HEK293T (cell line): ENCODE measurements at regions not wholly inside any gene's neighbourhood (a gene's known extent, or its start where the extent isn't known, plus 50 kb on each side); places are given as distances from the start of the nearest gene placed in this dataset.
A peak's percentile ranks its signal among the peaks of the same experiment; 100 is the strongest.

Experiments used
- CTCF ChIA-PET: fragments of 350-600 bp; formaldehyde crosslinking; extraction: SDS; loops from one replicate; lab custom pipeline; 2021; ENCODE audit warnings: antibody characterized with exemption, inconsistent platforms; lab: Yijun Ruan, JAX
- POLR2A ChIA-PET: fragments of 350-600 bp; formaldehyde crosslinking; extraction: SDS; loops from one replicate; lab custom pipeline; 2020; ENCODE audit warnings: antibody characterized with exemption, inconsistent platforms; lab: Yijun Ruan, JAX
- DNase-seq: peaks from one replicate; pipeline ENCODE4 v3.0.0; 2012; ENCODE audit warnings: mixed read lengths; ENCODE audit errors: extremely low spot score
- ARNT ChIP-seq: fragments of 450-650 bp; IDR thresholded peaks from 2 replicates; pipeline ENCODE4 v1.6.1; 2017; ENCODE audit warnings: mild to moderate bottlenecking
- BHLHE40 ChIP-seq: fragments of 450-650 bp; IDR thresholded peaks from 2 replicates; pipeline ENCODE4 v1.6.1; 2016; ENCODE audit warnings: mild to moderate bottlenecking, moderate library complexity, borderline replicate concordance
- CTBP1 ChIP-seq: fragments of 450-650 bp; IDR thresholded peaks from 2 replicates; pipeline ENCODE4 v1.6.1; 2016; ENCODE audit warnings: borderline replicate concordance
- ELF4 ChIP-seq: fragments of 450-650 bp; IDR thresholded peaks from 2 replicates; pipeline ENCODE4 v1.6.1; 2017; ENCODE audit warnings: antibody characterized with exemption
- FOXA1 ChIP-seq: fragments of 450-650 bp; IDR thresholded peaks from 2 replicates; pipeline ENCODE4 v1.6.1; 2016; ENCODE audit warnings: mild to moderate bottlenecking
- FOXK2 ChIP-seq: fragments of 450-650 bp; IDR thresholded peaks from 2 replicates; pipeline ENCODE4 v1.6.1; 2016; ENCODE audit warnings: mild to moderate bottlenecking
- FOXM1 ChIP-seq: fragments of 450-650 bp; IDR thresholded peaks from 2 replicates; pipeline ENCODE4 v1.6.1; 2017; ENCODE audit warnings: mild to moderate bottlenecking, borderline replicate concordance
- HDGF ChIP-seq: fragments of 450-650 bp; IDR thresholded peaks from 2 replicates; pipeline ENCODE4 v1.6.1; 2017; ENCODE audit warnings: antibody characterized with exemption, borderline replicate concordance
- L3MBTL2 ChIP-seq: fragments of 450-650 bp; conservative IDR thresholded peaks from 2 replicates; pipeline ENCODE4 v1.6.1; 2016; ENCODE audit warnings: mild to moderate bottlenecking
- LEF1 ChIP-seq: fragments of 450-650 bp; IDR thresholded peaks from 2 replicates; pipeline ENCODE4 v1.6.1; 2017; ENCODE audit warnings: mild to moderate bottlenecking, borderline replicate concordance
- NFRKB ChIP-seq: fragments of 450-650 bp; IDR thresholded peaks from 2 replicates; pipeline ENCODE4 v1.6.1; 2016; ENCODE audit warnings: mild to moderate bottlenecking, moderate library complexity
- SP1 ChIP-seq: fragments of 450-650 bp; IDR thresholded peaks from 2 replicates; pipeline ENCODE4 v1.6.1; 2017
- SUZ12 ChIP-seq: fragments of 450-650 bp; IDR thresholded peaks from 2 replicates; pipeline ENCODE4 v1.6.1; 2016; ENCODE audit warnings: mild to moderate bottlenecking
- TARDBP ChIP-seq: fragments of 450-650 bp; IDR thresholded peaks from 2 replicates; pipeline ENCODE4 v1.6.1; 2016
- ZNF384 ChIP-seq: fragments of 450-650 bp; IDR thresholded peaks from 2 replicates; pipeline ENCODE4 v1.6.1; 2016
- TF ChIP-seq, protein P1 (sequence below): fragments of 450-650 bp; IDR thresholded peaks from 2 replicates; pipeline ENCODE4 v1.6.1; 2016

GRCh38 chr15:58269455-58270414, 131.6 kb downstream of the AQP9 start:
- CTCF ChIA-PET = interaction anchor here (0.6 kb wide), 1 partner anchor 63 kb away, joined by 3 read pairs; no protein-coding TSS in a partner anchor
- POLR2A ChIA-PET = interaction anchor here (1.5 kb wide), 1 partner anchor 501 kb away, joined by 3 read pairs; the partner anchor contains the start of gene MINDY2
- TF ChIP-seq, protein P1, sequence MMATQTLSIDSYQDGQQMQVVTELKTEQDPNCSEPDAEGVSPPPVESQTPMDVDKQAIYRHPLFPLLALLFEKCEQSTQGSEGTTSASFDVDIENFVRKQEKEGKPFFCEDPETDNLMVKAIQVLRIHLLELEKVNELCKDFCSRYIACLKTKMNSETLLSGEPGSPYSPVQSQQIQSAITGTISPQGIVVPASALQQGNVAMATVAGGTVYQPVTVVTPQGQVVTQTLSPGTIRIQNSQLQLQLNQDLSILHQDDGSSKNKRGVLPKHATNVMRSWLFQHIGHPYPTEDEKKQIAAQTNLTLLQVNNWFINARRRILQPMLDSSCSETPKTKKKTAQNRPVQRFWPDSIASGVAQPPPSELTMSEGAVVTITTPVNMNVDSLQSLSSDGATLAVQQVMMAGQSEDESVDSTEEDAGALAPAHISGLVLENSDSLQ = no peak
- TF ChIP-seq SP1 (no peak), SUZ12 (no peak), LEF1 (no peak), L3MBTL2 (no peak), HDGF (no peak), BHLHE40 (no peak), NFRKB (no peak), ZNF384 (no peak), FOXA1 (no peak), TARDBP (no peak), ARNT (no peak), FOXK2 (no peak)

DNA sequence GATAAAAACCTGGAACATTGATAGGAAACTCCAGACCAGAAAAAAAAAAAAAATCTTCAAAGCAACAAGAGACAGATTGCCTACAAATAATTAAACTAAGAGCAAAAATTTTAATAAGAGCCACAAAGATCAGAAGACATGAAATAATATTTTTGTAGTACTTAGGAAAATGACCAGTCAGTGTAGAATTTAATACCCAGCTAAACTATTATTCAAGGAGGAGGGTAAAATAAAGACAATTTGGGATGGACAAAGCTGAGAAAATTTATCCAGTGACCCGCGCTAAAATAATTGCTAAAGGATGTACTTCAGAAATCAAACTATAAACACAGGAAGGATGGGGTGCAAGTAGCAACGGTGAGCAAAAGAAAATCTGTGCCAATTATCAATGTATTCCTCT, 133.2 kb downstream of the AQP9 start:
- TF ChIP-seq LEF1 = no peak
- TF ChIP-seq FOXA1 = no peak
- no peak for TF ChIP-seq TARDBP
- no peak for TF ChIP-seq ZNF384
- TF ChIP-seq ELF4 = no peak
- no peak for TF ChIP-seq HDGF
- no peak for TF ChIP-seq L3MBTL2
- TF ChIP-seq SP1 = no peak
- no peak for TF ChIP-seq NFRKB
- TF ChIP-seq BHLHE40 = no peak
- no peak for TF ChIP-seq FOXM1
- CTCF ChIA-PET = no interaction called here
- POLR2A ChIA-PET = interaction anchor here (0.6 kb wide), 1 partner anchor 19 kb away, joined by 3 read pairs; no protein-coding TSS in a partner anchor
- no peak for DNase-seq

More at GRCh38 chr15:58269455-58270414, 131.6 kb downstream of the AQP9 start:
- peak; percentile 13 for DNase-seq

GRCh38 chr15:58273104-58273503, 134.9 kb downstream of the AQP9 start:
- DNase-seq = no peak
- TF ChIP-seq, protein P1 = no peak
- TF ChIP-seq HDGF = no peak
- TF ChIP-seq SUZ12 = no peak
- TF ChIP-seq FOXK2 = no peak
- TF ChIP-seq LEF1 = no peak
- TF ChIP-seq FOXA1 = no peak
- TF ChIP-seq TARDBP = no peak
- TF ChIP-seq ARNT = no peak
- TF ChIP-seq SP1 = no peak
- no peak for TF ChIP-seq BHLHE40
- no peak for TF ChIP-seq ZNF384
- TF ChIP-seq L3MBTL2 = no peak
- TF ChIP-seq CTBP1 = no peak
- no peak for TF ChIP-seq NFRKB
- POLR2A ChIA-PET = no interaction called here
- CTCF ChIA-PET = no interaction called here

- POLR2A ChIA-PET = no interaction called here
- CTCF ChIA-PET = no interaction called here
- DNase-seq = no peak
- TF ChIP-seq LEF1 = no peak
Observed at GRCh38 chr15:58274885-58275284, 136.7 kb downstream of the AQP9 start.

DNA sequence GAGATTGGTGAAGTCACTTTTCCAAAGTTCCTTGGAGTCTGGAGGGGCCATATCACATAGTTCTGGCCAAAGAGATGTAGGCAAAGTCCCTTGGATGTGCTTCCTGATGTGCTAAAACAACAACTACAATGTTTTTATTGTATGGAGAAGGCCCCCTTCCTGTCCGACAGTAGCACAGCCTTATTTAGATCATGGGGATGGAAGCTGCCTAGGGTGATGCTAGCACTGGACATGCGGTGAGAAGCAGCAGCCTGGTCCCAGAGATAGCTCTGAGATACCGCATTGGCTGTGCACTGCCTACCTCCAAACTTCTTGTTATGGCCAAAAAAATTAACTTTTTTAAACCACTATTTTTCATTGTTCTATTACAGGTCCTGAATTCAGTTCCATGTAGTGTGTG, 137.6 kb downstream of the AQP9 start:
- CTCF ChIA-PET = no interaction called here
- POLR2A ChIA-PET = no interaction called here
- no peak for TF ChIP-seq FOXA1
- no peak for TF ChIP-seq ARNT
- no peak for TF ChIP-seq FOXK2
- TF ChIP-seq ELF4 = no peak
- no peak for TF ChIP-seq SP1
- TF ChIP-seq NFRKB = no peak
- TF ChIP-seq, protein P1 = no peak
- TF ChIP-seq TARDBP = no peak
- DNase-seq = no peak

- no peak for DNase-seq
- TF ChIP-seq HDGF (no peak), ZNF384 (no peak), TARDBP (no peak), L3MBTL2 (no peak), FOXK2 (no peak), FOXM1 (no peak), FOXA1 (no peak), NFRKB (no peak), CTBP1 (no peak), SP1 (no peak), ELF4 (no peak), ARNT (no peak), SUZ12 (no peak), BHLHE40 (no peak), LEF1 (no peak)
- TF ChIP-seq, protein P1 = no peak
- ChIA-PET CTCF (no interaction called here), POLR2A (no interaction called here)
Observed at GRCh38 chr15:58276924-58277323, 138.7 kb downstream of the AQP9 start.
